ENCODE measurements at regions not wholly inside any gene's neighbourhood (a gene's known extent, or its start where the extent isn't known, plus 50 kb on each side); places are given as distances from the start of the nearest gene placed in this dataset.

DNA sequence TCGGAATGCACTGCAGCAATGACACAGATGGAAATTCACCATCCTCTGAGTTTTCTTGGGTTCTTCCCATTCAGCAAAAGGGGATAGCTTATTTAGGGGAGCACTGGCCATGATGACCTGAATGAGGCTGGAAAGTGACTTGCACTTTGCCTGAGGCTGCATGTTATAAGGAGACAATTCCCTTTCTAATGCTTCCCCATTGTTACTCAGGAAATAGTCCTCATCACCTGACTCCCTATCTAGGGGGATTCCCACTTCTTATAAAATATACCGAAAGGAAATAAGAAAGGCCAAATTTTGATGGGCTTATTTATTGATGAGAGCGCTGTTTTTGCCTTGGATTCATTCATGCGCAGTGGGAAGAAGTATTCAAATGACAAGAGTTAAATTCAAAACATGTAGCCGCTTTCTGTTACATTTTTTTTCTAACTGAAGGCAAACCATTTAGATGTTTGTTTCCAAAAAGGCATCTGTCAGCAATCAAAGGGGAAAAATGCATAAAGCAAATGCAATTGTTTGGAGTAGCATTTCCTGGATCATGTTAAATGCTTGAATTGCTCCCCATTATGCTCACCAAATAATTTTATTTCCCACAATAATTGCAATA, 220.3 kb upstream of the NFIA start:
- WGBS, result 85% methylated on average over 5 of the region's 5 CpGs
- Histone ChIP-seq H3K4me3 (ENCODE audit: low read depth in 1 of 3, low read length in 3 of 3) (no peak overlapping the region), H3K9me3 (ENCODE audit: control insufficient read depth in 4 of 4, low read length in 3 of 4) (no peaks in the 10 kb centered on the region), H3K27me3 (ENCODE audit: control insufficient read depth in 4 of 4, insufficient read depth in 4 of 4, low read length in 3 of 4) (no peaks in the 10 kb centered on the region), H3K36me3 (ENCODE audit: control insufficient read depth in 4 of 4, insufficient read depth in 3 of 4, low read depth in 1 of 4, low read length in 3 of 4) (no peaks in the 10 kb centered on the region), H3K9ac (ENCODE audit: low read depth in 1 of 2, low read length in 2 of 2) (no peak overlapping the region), H3K4me1 (ENCODE audit: control insufficient read depth in 4 of 4, insufficient read depth in 4 of 4, low read length in 3 of 4) (peaks cover 0 to 6% (median under 1%) of the 10 kb centered on the region in 4 donors), H3K27ac (ENCODE audit: low read depth in 1 of 2, low read length in 2 of 2) (no peak overlapping the region)
- no peak for TF ChIP-seq RXRA (IDR thresholded peaks at IDR 0.05)
- no peak for TF ChIP-seq HNF4A (conservative IDR thresholded peaks at IDR 0.05)
- no peak for TF ChIP-seq FOXA1 (IDR thresholded peaks at IDR 0.05)
- no peak for TF ChIP-seq FOXA2 (IDR thresholded peaks at IDR 0.05)
- TF ChIP-seq RAD21 (IDR thresholded peaks at IDR 0.05), result no peak
- no peak for TF ChIP-seq SP1 (IDR thresholded peaks at IDR 0.05)
- no peak for TF ChIP-seq ZBTB33 (IDR thresholded peaks at IDR 0.05)
- no peak for TF ChIP-seq EGR1 (IDR thresholded peaks at IDR 0.05; ENCODE audit: low read depth in 2 of 2)
- TF ChIP-seq HNF4G (IDR thresholded peaks at IDR 0.05), result no peak
- DNase-seq (ENCODE audit: low spot score), result no peak

DNA sequence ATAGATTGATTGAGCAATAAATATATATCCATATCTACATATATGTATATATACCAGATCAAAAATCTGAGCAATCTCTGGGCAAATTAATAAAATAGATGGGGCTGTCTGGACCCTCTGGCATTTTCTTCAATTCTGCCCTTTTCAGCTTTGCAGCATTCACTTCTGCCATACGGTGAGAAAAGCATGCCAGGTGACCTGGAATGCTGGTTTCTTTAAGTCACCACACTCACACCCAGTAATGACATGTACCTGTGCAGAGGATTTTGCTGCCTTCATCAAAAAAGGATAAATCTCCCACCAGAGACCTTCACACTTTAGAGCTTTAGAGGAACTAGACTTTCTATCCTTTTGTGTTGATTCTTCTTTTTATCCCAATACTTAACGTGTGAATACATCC, 223.2 kb upstream of the NFIA start:
- 89% methylated on average over 2 of the region's 2 CpGs for WGBS
- Histone ChIP-seq H3K4me1 (ENCODE audit: control insufficient read depth in 4 of 4, insufficient read depth in 4 of 4, low read length in 3 of 4) (no peaks in the 10 kb centered on the region), H3K27ac (ENCODE audit: low read depth in 1 of 2, low read length in 2 of 2) (no peak overlapping the region), H3K9me3 (ENCODE audit: control insufficient read depth in 4 of 4, low read length in 3 of 4) (no peaks in the 10 kb centered on the region), H3K36me3 (ENCODE audit: control insufficient read depth in 4 of 4, insufficient read depth in 3 of 4, low read depth in 1 of 4, low read length in 3 of 4) (no peaks in the 10 kb centered on the region), H3K4me3 (ENCODE audit: low read depth in 1 of 3, low read length in 3 of 3) (no peak overlapping the region), H3K9ac (ENCODE audit: low read depth in 1 of 2, low read length in 2 of 2) (no peak overlapping the region), H3K27me3 (ENCODE audit: control insufficient read depth in 4 of 4, insufficient read depth in 4 of 4, low read length in 3 of 4) (no peaks in the 10 kb centered on the region)
- TF ChIP-seq HNF4G (IDR thresholded peaks at IDR 0.05) (no peak), JUND (IDR thresholded peaks at IDR 0.05) (no peak), RXRA (IDR thresholded peaks at IDR 0.05) (no peak), SP1 (IDR thresholded peaks at IDR 0.05) (no peak), RAD21 (IDR thresholded peaks at IDR 0.05) (no peak), FOXA1 (IDR thresholded peaks at IDR 0.05) (no peak), GABPA (IDR thresholded peaks at IDR 0.05 in 1 of 2, conservative IDR thresholded peaks at IDR 0.05 in 1 of 2) (no peak), TAF1 (conservative IDR thresholded peaks at IDR 0.05) (no peak), NR2F2 (IDR thresholded peaks at IDR 0.05) (no peak), EGR1 (IDR thresholded peaks at IDR 0.05; ENCODE audit: low read depth in 2 of 2) (no peak), FOXA2 (IDR thresholded peaks at IDR 0.05) (no peak), ZBTB33 (IDR thresholded peaks at IDR 0.05) (no peak), HNF4A (conservative IDR thresholded peaks at IDR 0.05) (no peak)
- TF ChIP-seq, protein P1, sequence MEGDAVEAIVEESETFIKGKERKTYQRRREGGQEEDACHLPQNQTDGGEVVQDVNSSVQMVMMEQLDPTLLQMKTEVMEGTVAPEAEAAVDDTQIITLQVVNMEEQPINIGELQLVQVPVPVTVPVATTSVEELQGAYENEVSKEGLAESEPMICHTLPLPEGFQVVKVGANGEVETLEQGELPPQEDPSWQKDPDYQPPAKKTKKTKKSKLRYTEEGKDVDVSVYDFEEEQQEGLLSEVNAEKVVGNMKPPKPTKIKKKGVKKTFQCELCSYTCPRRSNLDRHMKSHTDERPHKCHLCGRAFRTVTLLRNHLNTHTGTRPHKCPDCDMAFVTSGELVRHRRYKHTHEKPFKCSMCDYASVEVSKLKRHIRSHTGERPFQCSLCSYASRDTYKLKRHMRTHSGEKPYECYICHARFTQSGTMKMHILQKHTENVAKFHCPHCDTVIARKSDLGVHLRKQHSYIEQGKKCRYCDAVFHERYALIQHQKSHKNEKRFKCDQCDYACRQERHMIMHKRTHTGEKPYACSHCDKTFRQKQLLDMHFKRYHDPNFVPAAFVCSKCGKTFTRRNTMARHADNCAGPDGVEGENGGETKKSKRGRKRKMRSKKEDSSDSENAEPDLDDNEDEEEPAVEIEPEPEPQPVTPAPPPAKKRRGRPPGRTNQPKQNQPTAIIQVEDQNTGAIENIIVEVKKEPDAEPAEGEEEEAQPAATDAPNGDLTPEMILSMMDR (IDR thresholded peaks at IDR 0.05; ENCODE audit: low read depth, low read length, missing input control), result no peak
- TF ChIP-seq, protein P2, sequence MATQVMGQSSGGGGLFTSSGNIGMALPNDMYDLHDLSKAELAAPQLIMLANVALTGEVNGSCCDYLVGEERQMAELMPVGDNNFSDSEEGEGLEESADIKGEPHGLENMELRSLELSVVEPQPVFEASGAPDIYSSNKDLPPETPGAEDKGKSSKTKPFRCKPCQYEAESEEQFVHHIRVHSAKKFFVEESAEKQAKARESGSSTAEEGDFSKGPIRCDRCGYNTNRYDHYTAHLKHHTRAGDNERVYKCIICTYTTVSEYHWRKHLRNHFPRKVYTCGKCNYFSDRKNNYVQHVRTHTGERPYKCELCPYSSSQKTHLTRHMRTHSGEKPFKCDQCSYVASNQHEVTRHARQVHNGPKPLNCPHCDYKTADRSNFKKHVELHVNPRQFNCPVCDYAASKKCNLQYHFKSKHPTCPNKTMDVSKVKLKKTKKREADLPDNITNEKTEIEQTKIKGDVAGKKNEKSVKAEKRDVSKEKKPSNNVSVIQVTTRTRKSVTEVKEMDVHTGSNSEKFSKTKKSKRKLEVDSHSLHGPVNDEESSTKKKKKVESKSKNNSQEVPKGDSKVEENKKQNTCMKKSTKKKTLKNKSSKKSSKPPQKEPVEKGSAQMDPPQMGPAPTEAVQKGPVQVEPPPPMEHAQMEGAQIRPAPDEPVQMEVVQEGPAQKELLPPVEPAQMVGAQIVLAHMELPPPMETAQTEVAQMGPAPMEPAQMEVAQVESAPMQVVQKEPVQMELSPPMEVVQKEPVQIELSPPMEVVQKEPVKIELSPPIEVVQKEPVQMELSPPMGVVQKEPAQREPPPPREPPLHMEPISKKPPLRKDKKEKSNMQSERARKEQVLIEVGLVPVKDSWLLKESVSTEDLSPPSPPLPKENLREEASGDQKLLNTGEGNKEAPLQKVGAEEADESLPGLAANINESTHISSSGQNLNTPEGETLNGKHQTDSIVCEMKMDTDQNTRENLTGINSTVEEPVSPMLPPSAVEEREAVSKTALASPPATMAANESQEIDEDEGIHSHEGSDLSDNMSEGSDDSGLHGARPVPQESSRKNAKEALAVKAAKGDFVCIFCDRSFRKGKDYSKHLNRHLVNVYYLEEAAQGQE (IDR thresholded peaks at IDR 0.05), result no peak
- TF ChIP-seq, protein P3, sequence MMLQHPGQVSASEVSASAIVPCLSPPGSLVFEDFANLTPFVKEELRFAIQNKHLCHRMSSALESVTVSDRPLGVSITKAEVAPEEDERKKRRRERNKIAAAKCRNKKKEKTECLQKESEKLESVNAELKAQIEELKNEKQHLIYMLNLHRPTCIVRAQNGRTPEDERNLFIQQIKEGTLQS (IDR thresholded peaks at IDR 0.05), result no peak
- TF ChIP-seq, protein P4, sequence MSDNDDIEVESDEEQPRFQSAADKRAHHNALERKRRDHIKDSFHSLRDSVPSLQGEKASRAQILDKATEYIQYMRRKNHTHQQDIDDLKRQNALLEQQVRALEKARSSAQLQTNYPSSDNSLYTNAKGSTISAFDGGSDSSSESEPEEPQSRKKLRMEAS (IDR thresholded peaks at IDR 0.05), result no peak
- no peak for DNase-seq (ENCODE audit: low spot score)
